WTC11 (cell line): ENCODE measurements at regions not wholly inside any gene's neighbourhood (a gene's known extent, or its start where the extent isn't known, plus 50 kb on each side); places are given as distances from the start of the nearest gene placed in this dataset.

Experiments
- CTCF ChIP-seq: fragments of 200-600 bp; IDR thresholded peaks from 2 replicates; pipeline ENCODE4 v1.8.0; 2022; ENCODE audit warnings: antibody characterized with exemption
- NFE2L1 ChIP-seq: sonication (generic); formaldehyde crosslinking; IDR thresholded peaks from 2 replicates; pipeline ENCODE4 v1.8.1; 2023; ENCODE audit warnings: missing genetic modification reagents
- SP1 ChIP-seq: sonication (generic); formaldehyde crosslinking; conservative IDR thresholded peaks from 2 replicates; pipeline ENCODE4 v1.8.1; 2022; ENCODE audit warnings: missing genetic modification reagents
- TF ChIP-seq, protein P1 (sequence below): sonication (generic); formaldehyde crosslinking; IDR thresholded peaks from 2 replicates; pipeline ENCODE4 v1.8.0; 2022; ENCODE audit warnings: mild to moderate bottlenecking, missing genetic modification reagents

GRCh38 chr5:52481201-52481600 lies 306.5 kb upstream of the ITGA1 start:
- TF ChIP-seq SP1 (CRISPR knock-in tag) = no peak
- no peak for TF ChIP-seq CTCF
- no peak for TF ChIP-seq NFE2L1 (CRISPR knock-in tag)
- TF ChIP-seq, protein P1, sequence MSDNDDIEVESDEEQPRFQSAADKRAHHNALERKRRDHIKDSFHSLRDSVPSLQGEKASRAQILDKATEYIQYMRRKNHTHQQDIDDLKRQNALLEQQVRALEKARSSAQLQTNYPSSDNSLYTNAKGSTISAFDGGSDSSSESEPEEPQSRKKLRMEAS (CRISPR knock-in tag) = no peak
